Dermis blood vessel endothelial cell (primary cell): ENCODE measurements at regions not wholly inside any gene's neighbourhood (a gene's known extent, or its start where the extent isn't known, plus 50 kb on each side); places are given as distances from the start of the nearest gene placed in this dataset.

ENCODE experiments used
- DNase-seq: peaks from one replicate; pipeline ENCODE4 v3.0.0; 2010

DNA sequence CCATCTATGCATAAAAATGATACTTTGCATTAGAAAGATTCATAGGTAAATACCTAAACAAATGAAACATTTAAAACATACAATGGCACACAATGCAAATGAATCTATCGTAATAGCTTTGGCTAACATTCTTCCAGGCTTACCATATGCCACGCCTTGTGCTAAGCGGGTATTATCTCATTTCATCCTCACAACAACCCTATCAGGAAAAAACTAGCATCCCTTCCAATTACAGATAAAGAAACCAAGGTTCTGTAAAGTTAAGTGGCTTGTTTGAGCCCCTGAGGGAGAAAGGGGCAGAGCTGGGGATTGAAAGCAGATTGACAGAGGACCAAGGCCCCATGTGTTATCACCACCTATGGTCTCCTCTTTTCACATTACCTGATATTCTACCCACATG is 145.4 kb upstream of the ETAA1 start:
- no peak for DNase-seq

DNA sequence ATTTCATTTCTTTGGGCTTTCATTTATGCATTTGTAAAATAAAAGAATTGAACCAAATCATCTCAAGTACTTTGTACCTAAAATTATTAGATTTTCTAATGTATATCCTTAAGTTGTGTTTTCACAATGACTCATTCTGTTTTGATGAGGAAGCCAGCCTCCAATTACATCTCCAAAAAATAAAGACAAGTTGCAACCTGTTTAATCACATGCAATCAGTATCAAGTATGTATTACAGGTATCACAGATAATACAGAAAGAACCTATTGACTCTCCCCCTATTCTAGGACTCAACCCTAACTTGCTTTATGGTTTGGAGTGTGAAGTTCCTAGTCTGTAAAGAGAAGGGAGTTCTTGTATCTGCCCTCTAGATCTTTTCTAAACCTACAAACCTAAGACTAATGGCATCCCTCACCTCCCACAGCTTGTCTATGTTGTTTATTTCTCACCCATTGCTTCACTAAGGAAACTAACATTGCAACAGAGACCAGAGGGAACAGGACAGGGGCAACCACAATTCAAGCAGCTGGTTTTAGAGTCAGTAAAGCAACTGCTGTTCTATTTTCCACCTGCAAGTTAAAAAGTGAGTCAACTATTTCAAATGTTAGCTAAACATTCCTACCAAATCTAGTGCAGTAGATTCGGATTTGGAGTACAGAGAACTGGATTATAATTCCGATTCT is 141.1 kb upstream of the ETAA1 start:
- no peak for DNase-seq

DNA sequence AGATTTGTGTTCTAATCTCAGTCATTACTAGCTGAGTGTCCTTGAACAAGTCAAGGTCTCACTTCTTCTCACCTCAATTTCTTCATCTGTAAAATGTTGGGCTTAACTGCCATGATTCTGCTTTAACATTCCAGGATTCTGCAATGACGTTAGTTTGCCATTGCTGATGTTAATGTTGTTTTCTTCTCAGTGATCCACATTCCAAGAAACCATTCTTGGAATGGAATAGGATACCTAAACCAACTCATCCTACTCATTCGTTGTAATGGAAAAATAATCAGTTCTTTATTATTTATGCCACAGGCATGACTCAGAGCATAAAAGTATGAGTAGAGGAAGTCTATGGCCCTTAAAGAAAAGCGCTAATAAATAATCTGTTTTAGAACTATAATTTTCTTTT is 140.2 kb upstream of the ETAA1 start:
- DNase-seq = no peak

DNA sequence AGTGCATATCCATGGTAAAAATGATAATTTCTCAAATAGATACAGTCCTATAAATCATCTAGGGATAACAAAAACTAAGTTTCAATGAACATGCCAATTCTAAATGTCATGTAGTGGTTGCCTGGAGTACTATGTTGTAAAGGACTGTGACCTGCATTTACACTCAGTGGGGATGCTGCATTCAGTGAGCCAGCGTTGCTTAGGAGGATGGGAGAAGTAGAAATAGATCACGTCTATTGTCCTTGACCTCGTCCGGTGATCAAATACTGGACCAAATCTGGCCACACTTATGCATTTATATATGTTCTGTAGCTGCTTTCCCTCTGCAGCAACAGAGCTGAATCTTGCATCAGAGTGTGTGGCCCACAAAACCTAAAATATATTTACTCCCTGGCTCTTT is 139.0 kb upstream of the ETAA1 start:
- no peak for DNase-seq

DNA sequence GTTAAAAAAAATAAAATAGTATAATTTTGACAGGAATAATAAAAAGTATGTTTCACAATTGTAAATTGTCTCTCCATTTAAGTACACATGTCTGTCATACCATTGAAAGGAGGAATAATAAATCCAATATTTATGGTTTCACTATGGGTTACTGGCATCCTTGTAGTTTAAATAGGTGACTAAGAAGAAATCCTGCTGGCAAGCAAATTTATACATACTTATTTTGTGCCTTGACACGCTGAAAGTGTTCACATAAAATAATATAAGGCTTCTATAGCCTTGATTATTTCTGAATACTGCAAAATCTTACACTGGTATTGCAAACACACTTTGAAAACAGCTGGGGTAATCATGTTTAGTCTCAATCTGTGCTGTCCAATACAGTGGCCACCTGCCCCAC is 138.3 kb upstream of the ETAA1 start:
- no peak for DNase-seq

DNA sequence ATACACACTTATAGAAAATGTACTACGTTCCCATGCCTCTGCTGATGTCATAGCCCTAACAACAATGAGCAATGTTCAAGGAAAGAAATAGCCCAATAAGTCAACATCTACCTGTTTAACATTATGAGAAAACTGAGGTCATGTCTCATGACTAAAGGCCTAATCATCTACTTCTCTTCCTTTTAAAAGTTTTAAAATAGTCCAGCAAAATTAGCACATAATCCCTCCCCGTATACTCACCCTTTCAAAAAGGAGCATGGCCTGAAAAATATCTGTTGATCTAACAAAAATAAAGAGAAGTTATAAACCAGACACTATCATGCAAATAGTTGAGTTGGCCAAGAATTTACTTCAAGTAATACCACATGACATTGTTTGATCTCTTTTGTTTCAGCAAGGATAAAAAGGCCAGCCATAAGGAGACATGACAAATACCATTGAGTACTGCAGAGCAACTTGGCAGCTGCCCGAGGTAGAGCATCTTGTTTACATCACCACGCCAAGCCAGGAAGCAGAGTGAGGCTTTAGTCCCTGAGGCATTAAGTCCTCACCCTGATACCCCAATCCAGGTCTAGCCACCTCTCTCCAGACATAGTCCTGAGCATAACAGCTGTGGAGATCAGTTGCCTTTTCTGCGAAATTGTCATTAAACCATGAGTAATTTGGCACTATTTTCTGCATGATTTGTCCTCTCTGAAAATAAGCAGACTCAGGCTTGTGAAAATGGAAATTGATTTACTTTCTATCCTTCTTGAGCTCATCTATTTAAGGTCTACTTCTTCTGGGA is 137.4 kb upstream of the ETAA1 start:
- DNase-seq = no peak

DNA sequence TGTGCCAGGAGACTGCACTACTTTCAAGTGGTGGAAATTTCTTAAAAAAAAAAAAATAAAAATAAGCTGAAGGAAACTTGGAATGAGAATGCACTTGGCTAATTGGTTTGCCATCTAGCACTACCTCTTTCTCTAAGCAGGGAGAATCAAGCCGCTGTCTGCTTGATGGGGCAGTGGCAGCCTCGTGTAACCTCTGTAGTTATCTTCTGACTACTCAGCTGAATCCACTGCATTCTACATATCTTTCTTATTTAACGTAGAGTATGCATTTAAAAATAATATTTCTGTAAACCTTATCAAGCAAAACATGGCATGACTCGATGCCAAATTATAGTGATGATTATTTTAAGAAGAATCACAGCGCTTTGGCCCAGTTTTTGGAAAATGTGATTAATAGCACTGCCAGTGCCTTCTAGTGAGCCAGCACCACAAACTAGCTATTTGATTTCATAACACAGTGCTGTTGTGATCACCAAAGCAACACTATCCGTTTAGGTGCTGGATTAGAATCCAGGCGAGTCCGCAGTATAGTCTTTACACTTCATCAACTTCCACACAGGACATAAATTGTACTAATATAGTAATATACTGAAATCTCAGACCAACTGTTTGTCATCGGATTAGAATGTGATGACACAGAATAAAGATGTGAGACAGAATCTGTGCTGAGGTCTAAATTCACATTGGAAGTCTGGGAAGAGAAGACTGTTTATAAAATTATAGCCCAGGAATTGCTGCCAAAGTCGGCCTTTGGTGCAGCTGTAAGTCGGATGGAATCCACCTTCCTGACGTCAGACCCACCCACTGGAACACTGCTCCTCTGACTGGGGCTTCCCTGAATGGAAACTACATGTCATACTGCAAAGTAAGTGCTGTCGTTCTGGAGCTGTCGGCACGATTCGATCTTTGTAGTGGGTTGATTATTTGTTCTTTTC is 136.5 kb upstream of the ETAA1 start:
- no peak for DNase-seq

DNA sequence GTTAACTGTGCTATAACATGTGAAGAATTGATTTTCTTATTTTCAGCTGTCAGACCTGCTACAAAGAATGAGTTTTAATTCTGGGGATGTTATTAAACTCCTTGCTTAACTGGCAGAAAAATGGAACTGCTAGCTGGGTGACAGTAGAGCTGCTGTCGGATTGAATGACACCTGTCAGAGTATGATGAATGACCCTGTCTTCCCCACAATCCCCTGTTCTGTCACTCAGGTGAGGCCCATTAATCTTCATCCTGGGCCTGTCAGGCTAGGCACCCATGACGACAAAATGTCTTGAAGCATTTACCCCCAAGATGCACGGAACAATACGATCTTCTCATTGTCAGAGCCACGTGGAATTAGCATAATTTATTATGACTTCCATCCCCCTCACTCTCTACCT is 129.9 kb upstream of the ETAA1 start:
- no peak for DNase-seq

DNA sequence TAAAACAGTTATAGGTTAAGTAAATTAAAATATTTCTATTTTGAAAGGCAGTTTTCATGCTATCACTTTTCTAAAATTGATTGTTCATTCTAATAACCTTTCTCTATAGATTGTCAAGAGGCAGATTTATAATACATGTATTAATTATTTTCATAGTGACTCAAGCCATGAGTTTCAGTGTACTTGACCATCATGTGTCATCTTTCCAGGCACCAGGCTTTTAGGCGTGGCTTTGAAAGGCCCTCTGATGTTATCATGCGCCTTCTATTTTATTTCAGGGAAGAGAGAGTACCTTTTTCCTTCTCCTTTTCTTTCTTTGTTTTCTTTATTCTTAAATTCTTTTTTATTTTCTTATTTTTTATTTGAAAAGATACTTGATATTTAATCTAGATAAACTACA is 128.3 kb upstream of the ETAA1 start:
- no peak for DNase-seq

DNA sequence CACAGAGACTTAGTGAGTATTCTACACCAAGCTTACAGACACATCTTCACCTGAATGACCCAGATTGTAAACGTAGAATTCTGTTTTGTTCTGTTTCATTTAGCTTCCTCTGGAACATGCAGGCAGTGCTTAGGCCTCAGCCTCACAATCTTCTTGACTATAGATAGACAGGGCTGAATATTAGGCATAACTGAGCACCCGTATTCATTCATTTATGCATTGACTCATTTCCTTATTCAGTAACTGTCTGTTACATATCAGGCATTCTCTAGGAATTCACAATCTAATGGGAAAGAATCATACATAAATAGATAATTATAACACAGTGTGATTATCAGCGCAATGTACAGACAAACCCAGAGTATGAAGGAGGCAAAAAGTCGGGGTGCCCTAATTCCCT is 124.9 kb upstream of the ETAA1 start:
- DNase-seq = no peak

DNA sequence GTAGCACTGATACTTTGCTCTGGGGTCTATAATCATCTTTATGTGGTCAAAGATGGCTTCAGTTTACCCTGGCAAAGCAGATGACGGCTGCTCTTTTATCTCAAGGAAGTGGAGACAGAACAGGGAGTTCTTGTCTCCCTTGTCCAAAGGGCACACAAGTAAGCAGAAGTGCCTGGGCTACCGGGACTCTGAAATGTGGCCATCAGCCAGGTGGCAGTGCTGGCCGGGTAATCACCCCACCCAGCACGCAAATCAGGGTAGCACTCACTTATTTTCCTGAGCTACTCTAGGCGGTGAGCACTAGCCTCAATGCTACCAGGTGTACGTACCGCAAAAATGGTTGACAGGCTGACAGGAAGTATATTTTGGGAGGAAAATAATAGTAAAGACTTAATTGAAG is 119.7 kb upstream of the ETAA1 start:
- DNase-seq = no peak

DNA sequence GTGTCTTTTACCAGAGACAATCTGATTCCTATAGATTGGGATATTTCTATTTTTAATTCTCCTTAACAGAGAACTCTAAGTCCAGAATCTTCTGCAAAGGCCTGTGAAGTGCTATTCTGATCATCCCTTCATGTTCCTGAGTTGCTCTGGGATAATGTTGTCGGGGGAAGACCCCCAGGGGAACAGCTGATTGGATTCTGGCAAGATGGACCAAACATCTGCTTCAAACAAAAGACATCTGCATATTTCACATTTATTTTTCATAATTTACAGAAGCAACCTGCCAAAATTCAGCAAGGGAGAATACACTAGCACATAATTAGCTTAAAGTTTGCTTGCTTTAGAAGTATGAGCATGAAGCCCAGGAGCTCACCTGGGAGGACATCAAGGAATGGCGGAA is 116.0 kb upstream of the ETAA1 start:
- no peak for DNase-seq

DNA sequence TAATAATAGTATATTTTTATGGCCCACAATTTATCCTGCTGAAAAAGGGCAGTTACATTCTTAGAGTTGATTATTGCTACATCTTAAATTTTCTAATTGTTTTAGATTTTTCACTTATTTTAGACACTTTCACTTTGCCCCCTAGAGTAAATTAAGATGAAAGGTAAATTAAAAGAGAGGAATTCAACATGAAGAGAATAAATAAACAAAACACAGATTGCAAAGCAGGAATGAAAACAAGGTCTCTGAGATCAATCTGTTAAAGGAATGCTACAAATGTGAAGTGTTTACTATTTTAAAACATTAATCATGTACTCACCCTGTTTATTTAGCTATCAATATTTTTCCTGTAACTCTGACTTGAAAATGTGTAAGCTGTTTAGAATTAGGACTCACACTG is 113.5 kb upstream of the ETAA1 start:
- DNase-seq = no peak

DNA sequence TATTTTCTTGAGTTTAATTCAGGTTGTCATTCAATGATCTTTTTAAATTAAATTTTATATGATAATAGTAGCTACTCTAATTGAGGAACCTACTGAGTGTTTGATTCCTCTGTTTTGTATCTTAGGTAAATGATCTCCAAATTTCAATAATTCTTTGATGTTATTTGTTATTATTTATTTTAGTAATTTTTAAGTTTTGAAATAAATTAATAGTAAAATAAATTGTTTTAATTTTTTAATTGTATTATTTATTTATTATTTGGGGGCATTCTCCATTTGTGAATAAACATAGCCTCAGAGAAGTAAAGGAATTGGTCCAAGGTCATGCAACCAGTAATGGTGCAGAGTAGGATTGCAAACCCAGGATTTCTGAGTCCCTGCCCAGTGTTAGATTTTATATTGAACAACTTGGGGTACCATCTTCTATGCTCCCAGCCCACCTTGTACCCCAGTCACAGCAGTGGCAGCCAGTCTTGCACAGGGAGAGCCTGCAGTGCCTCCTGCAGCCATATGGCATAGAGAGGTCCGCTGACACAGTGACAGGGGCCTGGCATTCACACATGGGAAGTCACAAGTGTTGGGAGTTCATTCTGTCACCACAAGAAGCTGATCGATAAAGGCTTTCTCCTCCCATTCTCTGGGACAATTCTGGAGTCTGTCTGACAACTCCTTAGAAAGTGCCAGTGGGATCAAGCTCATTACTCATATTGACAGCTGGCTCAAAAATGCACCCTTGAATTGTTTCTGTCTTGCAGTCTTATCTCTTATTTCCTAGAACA is 110.0 kb upstream of the ETAA1 start:
- DNase-seq = no peak

DNA sequence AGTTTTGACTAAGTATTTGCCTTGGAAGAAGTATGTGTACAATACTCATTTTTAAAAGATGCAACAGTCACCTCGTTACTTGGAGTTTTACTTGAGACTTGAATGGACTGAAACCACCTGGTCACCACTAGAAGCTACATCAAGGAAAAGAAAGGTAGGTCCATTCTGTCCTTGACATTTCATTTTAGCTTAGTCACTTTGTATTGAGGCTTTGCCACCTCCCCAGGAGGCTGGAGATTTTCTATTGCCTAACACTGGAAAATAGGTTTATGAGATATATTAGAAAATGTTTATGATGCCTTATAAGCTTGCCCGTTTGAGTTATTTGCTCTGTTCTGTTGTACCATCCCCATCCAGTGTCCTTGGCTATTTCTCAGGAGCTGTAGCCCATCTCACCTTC is 107.9 kb upstream of the ETAA1 start:
- DNase-seq = no peak

DNA sequence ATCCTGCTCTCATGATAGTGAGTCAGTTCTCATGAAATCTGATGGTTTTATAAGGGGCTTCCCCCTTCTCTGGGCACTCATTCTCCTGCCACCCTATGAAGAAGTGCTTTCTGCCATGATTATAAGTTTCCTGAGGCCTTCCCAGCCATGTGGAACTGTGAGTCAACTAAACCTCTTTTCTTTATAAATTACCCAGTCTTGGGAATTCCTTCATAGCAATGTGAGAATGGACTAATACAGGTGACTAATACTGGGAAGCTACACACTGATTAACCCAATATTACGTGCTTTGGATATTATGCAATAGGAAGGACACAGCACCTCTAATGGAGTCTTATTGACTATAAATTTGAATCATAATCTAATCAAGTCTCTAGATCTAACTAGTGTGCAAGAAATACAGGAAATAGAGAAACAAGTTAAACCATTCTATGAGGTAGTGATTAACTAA is 107.2 kb upstream of the ETAA1 start:
- DNase-seq = no peak

DNA sequence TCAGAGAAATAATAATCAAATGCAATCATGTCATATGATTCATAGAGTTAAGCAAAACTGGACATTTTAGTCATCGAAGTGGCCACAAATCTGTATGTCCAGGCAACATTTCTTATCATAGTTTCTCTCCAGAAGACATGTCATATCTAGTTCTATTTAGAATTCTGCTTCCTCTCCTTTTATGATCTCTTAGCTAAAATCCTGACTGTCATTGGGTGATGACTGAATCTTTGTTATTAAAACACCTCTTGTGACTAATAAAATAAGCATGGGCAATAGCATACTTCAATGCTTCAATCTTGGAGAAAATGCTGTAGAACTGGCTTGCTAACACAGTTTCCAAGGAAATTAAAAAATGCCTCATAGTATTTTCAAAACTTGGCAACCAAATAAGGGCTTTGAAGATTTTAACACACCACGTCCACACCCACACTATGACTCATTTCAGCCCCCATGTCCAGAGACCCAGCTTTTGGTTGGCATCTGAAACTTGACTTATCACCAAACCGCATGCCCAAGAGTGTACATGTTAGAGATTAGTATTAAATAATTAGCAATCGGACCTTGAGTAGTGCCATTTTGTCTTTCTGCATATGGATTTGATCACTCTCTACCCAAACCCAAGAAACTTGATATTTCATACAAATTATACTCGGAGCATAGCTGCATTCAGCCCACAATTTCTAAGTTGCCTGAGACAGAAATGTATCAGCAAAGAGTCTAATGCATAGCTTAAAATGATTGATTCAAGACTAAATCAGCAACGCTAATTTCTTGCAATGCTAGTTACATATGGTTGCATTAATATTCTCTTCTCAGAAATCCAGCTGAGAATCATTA is 106.5 kb upstream of the ETAA1 start:
- no peak for DNase-seq

DNA sequence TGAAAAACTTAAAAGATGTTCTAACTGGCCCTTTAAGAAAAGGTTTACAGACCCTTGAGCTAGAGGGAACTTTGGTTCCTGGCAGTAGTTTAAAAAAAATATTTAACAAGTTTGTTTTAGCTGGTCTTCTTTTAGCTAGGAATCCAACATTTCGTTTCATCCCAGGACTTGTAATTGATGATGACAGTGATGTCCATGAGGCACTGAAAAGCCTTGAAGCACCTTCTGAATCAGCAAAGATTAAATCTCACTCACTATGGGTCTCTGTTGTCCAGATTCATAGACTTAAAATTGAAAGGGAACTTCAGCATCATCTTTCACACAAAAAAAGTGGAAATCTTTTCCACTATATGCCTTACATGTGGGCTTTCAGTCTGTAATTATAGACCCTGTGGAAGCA is 102.9 kb upstream of the ETAA1 start:
- no peak for DNase-seq

DNA sequence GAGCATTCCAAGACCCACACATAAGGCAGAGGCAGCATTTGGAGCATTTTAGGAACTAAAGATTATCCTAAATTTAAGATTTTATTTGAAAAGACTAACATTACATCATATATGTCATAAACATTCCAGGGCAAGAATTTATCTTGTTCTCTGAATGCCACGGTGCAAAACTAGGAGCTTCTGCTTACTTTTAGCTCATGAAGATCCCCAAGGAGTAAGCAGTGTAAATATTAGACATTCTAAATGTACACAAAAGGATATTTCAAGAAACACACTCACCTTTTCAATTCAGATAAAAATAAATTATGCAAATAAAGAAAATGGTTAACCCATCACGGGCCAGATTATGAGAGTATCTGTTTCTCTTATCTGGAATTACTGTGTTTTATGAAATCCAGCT is 101.7 kb upstream of the ETAA1 start:
- DNase-seq = no peak

DNA sequence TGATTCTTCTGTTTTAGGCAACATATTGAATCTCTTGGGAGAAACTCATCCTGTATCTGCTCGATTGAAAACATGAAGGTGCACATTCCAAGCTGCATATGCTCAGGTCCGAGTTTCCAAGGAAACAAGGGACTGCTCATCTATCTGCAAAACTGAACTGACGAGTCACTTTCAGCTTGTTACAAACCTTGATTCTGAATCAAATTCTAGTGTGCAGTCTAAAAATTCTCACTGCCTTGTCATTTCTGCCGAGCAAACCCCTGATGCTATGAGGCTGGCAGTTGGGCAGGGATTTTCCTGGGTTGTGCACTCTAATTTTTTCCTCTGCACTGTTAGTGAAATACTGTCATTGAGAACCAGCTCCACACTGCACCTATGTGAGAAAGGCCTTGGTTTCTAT is 101.3 kb upstream of the ETAA1 start:
- DNase-seq = no peak

DNA sequence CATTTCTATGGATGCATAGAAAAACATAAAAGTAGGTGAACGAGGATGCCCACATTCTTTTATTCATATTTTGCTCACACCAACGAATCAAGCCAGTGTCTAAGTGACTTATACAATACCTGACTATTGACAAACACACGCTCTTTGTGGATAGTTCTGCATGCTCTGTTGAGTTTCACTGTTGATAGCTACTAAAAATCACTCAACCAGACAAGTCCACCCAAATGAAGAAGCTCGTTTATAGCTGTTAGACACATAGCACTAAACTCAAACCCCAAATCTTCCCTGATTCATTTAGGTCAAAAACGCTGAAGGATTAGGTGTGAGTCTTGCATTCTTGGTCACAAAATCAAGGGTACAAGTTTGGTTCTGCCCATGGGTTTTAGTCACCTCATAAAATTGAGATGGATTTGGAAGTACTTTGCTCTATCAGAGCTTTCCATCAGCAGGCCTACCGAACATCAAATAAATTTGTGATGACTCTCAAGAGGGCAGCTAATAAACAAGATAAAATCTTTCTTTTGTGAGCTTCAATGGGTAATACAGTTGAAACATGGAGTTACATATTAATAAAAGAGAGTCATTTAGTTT is 92.7 kb upstream of the ETAA1 start:
- DNase-seq = no peak
